ENCODE measurements at regions not wholly inside any gene's neighbourhood (a gene's known extent, or its start where the extent isn't known, plus 50 kb on each side); places are given as distances from the start of the nearest gene placed in this dataset.

DNA sequence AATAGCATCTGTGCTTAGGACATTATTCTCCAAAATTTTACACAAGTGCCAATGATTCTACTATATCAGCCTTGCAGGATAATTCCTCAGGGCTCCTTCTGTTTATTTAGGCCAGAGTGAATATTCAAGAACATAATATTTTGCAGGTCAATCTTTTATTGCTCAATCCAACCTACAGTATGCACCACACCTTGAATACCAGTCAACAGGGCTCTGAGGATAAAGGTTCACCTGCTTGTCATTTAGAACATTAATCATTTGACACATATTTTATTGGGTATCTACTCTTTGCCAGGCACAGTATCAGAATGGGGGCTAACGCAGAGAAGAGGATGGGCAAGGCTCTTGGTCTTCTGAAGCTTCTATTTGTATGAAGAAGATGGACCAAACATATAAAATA is 66.2 kb upstream of the SHISA3 start:
- H3K4me2 ChIP-seq (ENCODE audit: low read depth, low read length), result no peak overlapping the region
- H3K27ac ChIP-seq (ENCODE audit: low read length), result no peak overlapping the region
- H3K9ac ChIP-seq (ENCODE audit: low read length), result no peak overlapping the region
- H3F3A ChIP-seq (ENCODE audit: insufficient read depth, low read length), result no peaks in the 10 kb centered on the region
- no peak for DNase-seq
- no peaks in the 10 kb centered on the region for H3K79me2 ChIP-seq (ENCODE audit: low read length)
- no peaks in the 10 kb centered on the region for H3K27me3 ChIP-seq (replicated peaks; ENCODE audit: insufficient read depth, low read length)
- no peaks in the 10 kb centered on the region for H3K4me1 ChIP-seq (ENCODE audit: low read length)
- TF ChIP-seq EZH2 (optimal IDR thresholded peaks at IDR 0.05; ENCODE audit: low read depth, low read length) (no peak), EZH2phosphoT487 (IDR thresholded peaks at IDR 0.05; ENCODE audit: low read length) (no peak)
- TF ChIP-seq, protein P1, sequence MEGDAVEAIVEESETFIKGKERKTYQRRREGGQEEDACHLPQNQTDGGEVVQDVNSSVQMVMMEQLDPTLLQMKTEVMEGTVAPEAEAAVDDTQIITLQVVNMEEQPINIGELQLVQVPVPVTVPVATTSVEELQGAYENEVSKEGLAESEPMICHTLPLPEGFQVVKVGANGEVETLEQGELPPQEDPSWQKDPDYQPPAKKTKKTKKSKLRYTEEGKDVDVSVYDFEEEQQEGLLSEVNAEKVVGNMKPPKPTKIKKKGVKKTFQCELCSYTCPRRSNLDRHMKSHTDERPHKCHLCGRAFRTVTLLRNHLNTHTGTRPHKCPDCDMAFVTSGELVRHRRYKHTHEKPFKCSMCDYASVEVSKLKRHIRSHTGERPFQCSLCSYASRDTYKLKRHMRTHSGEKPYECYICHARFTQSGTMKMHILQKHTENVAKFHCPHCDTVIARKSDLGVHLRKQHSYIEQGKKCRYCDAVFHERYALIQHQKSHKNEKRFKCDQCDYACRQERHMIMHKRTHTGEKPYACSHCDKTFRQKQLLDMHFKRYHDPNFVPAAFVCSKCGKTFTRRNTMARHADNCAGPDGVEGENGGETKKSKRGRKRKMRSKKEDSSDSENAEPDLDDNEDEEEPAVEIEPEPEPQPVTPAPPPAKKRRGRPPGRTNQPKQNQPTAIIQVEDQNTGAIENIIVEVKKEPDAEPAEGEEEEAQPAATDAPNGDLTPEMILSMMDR (IDR thresholded peaks at IDR 0.05; ENCODE audit: low read length), result no peak
- H3K9me3 ChIP-seq (replicated peaks; ENCODE audit: insufficient read depth, low read length), result no peaks in the 10 kb centered on the region
- no peak overlapping the region for H2AFZ ChIP-seq (ENCODE audit: low read length)
- H4K20me1 ChIP-seq (ENCODE audit: insufficient read depth, low read length), result no peaks in the 10 kb centered on the region
- H3K9me2 ChIP-seq (replicated peaks; ENCODE audit: insufficient read depth, low read length), result no peaks in the 10 kb centered on the region
- H3K36me3 ChIP-seq (replicated peaks; ENCODE audit: insufficient read depth, low read length), result no peaks in the 10 kb centered on the region
- H3K4me3 ChIP-seq (ENCODE audit: low read length), result no peak overlapping the region

DNA sequence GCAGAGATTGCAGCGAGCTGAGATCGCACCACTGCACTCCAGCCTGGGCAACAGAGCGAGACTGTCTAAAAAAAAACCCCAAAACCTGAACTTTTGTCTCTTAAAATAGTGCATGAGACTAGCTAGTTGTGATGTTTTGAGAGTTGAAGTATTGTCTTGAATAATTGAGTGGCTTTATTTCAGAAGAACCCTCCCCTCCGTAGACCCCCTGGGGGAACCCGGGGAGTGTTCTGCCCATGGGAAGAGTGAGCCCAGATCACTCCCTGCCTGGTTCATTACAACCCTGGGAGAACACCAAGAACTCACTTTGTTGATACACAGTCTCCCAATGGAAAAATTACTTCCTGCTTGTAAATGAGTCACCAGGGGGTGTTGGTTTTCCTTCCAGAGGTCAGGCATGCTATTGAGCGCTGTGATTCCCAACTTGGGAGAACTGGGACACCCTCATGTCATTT is 65.3 kb upstream of the SHISA3 start:
- no peak overlapping the region for H3K9ac ChIP-seq (ENCODE audit: low read length)
- no peaks in the 10 kb centered on the region for H3K79me2 ChIP-seq (ENCODE audit: low read length)
- no peak for TF ChIP-seq EZH2 (optimal IDR thresholded peaks at IDR 0.05; ENCODE audit: low read depth, low read length)
- TF ChIP-seq EZH2phosphoT487 (IDR thresholded peaks at IDR 0.05; ENCODE audit: low read length), result no peak
- TF ChIP-seq, protein P1 (IDR thresholded peaks at IDR 0.05; ENCODE audit: low read length), result no peak
- H3K27ac ChIP-seq (ENCODE audit: low read length), result no peak overlapping the region
- no peak for DNase-seq
- no peaks in the 10 kb centered on the region for H4K20me1 ChIP-seq (ENCODE audit: insufficient read depth, low read length)
- no peaks in the 10 kb centered on the region for H3K9me2 ChIP-seq (replicated peaks; ENCODE audit: insufficient read depth, low read length)
- no peaks in the 10 kb centered on the region for H3K36me3 ChIP-seq (replicated peaks; ENCODE audit: insufficient read depth, low read length)
- no peaks in the 10 kb centered on the region for H3F3A ChIP-seq (ENCODE audit: insufficient read depth, low read length)
- no peaks in the 10 kb centered on the region for H3K4me1 ChIP-seq (ENCODE audit: low read length)
- no peak overlapping the region for H2AFZ ChIP-seq (ENCODE audit: low read length)
- H3K4me3 ChIP-seq (ENCODE audit: low read length), result no peak overlapping the region
- H3K27me3 ChIP-seq (replicated peaks; ENCODE audit: insufficient read depth, low read length), result no peaks in the 10 kb centered on the region
- H3K9me3 ChIP-seq (replicated peaks; ENCODE audit: insufficient read depth, low read length), result no peaks in the 10 kb centered on the region
- H3K4me2 ChIP-seq (ENCODE audit: low read depth, low read length), result no peak overlapping the region

DNA sequence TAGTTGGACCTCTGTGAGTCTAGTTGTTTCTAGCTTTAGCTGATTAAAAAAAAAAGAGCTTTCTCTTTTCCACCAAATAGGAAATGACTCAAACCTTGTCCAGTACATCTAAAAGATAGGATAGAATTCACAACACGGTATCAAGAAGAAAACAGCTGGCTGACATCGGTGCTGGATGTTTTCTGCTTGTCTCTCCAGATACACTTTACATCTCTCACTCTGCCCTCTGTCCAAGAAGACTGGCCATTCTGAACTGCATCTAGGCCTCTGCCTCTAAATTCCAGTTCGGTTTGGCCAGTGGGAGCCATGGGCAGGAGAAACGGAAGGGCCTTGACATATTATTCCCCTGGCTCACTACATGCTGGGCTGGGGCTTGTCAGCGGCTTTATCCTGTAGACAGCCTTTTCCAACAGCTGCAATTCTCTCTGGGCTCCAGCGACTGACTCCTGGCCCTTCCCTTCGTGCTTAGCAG is 57.3 kb upstream of the SHISA3 start:
- no peaks in the 10 kb centered on the region for H3K9me2 ChIP-seq (replicated peaks; ENCODE audit: insufficient read depth, low read length)
- DNase-seq, result no peak
- no peaks in the 10 kb centered on the region for H3K27me3 ChIP-seq (replicated peaks; ENCODE audit: insufficient read depth, low read length)
- H3F3A ChIP-seq (ENCODE audit: insufficient read depth, low read length), result no peaks in the 10 kb centered on the region
- H3K36me3 ChIP-seq (replicated peaks; ENCODE audit: insufficient read depth, low read length), result no peaks in the 10 kb centered on the region
- H3K4me3 ChIP-seq (ENCODE audit: low read length), result no peak overlapping the region
- H3K27ac ChIP-seq (ENCODE audit: low read length), result no peak overlapping the region
- no peak overlapping the region for H3K4me2 ChIP-seq (ENCODE audit: low read depth, low read length)
- no peak overlapping the region for H3K9ac ChIP-seq (ENCODE audit: low read length)
- H3K4me1 ChIP-seq (ENCODE audit: low read length), result no peaks in the 10 kb centered on the region
- TF ChIP-seq, protein P1 (IDR thresholded peaks at IDR 0.05; ENCODE audit: low read length), result no peak
- TF ChIP-seq EZH2 (optimal IDR thresholded peaks at IDR 0.05; ENCODE audit: low read depth, low read length) (no peak), EZH2phosphoT487 (IDR thresholded peaks at IDR 0.05; ENCODE audit: low read length) (no peak)
- H2AFZ ChIP-seq (ENCODE audit: low read length), result no peak overlapping the region
- no peaks in the 10 kb centered on the region for H3K9me3 ChIP-seq (replicated peaks; ENCODE audit: insufficient read depth, low read length)
- H4K20me1 ChIP-seq (ENCODE audit: insufficient read depth, low read length), result no peaks in the 10 kb centered on the region
- no peaks in the 10 kb centered on the region for H3K79me2 ChIP-seq (ENCODE audit: low read length)
